ENCODE measurements at regions not wholly inside any gene's neighbourhood (a gene's known extent, or its start where the extent isn't known, plus 50 kb on each side); places are given as distances from the start of the nearest gene placed in this dataset.
A peak's percentile ranks its signal among the peaks of the same experiment; 100 is the strongest.

DNA sequence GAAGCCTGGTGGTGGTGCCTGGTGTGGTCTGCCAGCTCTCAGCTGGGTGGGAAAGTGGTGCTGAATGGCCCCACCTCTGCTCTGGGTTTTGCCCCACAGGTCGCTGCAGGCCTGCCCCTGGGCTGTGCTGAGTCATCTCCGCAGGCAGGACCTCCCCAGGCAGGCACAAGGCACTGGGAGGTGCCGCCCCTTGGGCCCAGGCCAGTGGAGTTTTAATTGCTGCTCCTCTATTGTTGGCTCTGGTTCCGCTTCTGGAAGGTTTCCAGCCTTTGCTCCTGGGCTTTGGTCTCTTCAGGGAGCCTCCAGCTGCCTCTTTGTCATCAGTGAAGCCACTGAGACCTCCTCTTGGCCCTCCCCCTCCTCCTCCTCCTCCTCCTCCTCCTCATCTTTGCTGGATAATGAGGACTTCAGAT, 180.3 kb upstream of the GRB10 start:
- DNase-seq: no peak

DNA sequence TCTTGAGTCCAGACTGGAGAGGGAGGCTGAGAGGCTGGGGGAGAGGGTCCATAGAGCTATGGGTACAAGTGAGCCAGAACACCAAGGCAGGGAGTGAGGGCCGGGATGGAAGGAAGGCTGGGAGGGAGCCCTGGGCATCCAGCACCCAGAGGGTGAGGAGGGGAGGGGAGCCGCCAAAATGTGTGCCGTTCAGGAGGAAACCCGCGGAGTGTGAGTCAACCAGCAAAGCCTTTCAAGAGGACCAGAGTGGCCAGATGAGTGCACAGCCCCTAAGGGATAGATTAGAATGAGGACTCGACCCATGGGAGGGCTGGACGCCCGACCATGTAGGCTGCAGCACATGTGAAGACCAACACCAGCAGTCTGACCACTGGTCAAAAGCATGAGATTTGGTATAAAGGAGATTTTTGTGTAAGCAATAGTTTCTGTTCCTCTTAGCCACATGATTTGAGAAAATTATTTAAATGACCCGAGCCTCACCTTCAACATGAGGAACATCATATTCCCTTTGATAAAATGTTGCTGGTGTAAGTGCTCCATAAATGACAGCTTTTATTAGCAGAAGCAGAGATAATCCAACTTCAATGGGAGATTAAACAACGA, 179.7 kb upstream of the GRB10 start:
- DNase-seq: no peak

DNA sequence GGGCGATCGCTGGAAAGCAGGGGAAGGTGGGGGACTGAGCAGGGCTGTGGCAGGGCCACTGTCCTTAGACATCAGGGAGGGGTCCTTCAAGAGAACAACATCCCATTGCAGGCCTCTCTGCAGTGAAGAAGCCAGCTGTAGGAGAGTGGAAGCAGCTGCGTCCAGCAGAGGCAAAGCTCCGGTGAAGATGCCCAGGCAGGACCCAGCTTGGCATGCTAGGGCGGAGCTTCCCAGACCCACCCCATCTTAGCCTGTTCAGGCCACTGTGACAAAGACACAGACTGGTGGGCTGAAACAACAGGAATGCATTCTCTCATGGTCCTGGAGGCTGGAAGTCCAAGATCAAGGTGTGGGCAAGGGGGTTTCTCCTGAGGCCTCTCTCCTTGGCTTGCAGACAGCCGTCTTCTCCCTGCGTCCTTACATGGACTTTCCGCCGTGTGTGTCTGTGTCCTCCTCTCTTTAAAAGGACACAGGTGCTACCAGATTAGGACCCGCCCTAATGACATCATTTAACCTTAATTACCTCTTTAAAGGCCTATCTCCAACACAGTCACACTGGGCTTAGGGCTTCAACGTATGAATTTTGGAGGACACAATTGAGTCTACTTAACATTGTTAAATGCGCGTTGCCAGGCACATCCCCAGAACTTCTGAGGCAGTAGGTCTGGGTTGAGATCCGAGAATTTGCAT, 178.1 kb upstream of the GRB10 start:
- DNase-seq: no peak

DNA sequence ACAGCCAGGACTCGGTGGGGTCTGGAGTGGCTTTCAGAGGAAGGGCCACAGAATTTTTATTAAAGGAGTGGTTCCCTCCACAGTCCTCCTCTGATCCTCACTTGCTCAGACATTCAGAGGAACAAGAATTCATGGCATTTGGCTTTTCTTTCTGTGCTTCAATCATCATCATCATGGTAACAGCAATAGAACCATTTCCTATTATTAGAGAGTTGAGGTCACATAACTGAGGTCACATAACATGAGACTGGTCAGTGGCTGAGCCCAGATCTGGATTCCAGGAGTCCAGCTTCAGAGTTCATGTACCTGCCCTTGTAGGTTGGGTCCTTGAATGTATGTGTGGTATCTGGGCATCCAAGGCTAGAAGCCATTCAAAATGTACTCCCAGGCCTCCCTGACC, 177.3 kb upstream of the GRB10 start:
- DNase-seq: no peak

DNA sequence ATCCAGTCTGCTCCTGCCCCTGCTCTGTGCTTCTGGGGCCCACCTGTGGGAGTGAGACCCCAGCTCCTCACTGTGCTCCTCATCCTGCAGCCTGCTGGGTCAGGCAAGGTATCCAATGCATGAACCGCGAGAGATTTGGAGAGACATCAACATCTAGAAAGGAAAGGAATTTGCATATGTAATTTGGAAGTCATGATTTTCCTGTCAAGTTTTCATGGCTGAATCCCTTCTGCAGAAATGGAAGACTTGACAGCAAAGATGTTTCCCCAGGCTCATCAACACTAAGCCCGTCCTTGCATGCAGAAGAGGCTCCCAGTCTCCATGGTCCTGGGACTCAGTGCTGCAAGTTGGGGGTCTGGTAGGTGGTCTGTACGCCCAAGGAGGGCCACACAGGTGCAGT, 176.9 kb upstream of the GRB10 start:
- no peak for DNase-seq

DNA sequence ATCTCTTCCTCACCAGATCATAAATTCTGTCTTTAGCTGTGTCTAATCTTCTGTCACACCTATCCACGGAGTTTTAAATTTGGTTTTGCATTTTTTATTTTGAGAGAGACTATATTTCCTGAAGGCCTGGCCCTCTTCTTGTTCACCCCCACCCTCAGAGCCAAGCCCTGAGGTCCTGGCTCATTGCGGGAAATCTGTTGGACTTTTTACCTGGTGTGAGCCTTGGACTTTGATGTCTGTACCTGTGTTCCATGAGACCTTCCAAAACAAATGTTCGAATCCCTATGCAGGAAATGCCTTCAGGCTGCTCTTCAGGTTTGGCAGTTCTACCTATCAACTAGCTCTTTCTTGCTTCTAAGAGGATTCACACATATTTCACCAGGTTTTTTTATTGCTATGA, 175.2 kb upstream of the GRB10 start:
- DNase-seq: no peak

DNA sequence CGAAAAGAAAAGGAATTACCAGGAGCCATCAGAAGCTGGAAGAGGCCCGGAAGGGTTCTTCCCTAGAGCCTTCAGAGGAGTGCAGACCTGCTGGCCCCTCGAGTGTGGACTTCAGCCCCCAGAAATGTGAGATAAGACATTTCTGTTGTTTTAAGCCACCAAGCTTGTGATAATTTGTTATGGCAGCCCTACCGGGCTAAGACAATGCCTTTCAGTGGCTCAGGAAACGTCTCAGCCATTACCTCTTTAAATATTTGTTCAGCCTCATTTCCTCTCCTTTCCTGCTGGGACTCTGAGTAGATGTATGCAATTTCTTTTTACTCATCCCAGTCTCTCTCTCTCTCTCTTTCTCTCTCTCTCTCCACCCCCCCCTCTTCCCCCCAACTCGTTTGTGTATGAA, 174.7 kb upstream of the GRB10 start:
- no peak for DNase-seq

DNA sequence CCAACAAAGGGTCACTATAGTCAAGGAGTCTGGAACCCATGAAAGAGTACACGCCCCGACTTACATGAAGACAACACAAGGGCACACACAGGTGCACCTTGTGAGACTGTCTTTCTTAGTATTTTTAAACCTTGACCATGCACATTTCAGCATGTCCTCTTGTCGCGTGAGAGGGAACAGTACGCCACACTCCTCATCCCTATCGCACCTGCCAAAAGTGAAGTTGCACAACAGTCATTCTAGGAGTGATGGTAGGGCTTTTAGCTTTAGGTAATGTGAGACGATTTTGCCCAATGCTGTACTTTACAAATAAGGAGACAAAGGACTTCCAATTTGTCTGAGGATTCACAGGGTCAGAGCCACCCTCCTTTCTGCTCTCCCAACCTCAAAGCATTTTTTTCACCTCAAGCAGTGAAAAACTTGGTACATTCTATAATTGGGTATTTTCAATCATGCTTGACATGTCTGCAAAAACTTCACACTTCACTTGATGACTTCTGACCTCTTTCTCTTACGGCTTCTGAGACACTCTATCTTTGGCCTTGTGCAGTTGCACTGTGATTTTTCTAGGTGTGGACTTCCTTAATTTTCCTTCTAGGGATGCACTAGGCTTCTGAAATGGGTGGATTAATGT, 173.9 kb upstream of the GRB10 start:
- DNase-seq: no peak

DNA sequence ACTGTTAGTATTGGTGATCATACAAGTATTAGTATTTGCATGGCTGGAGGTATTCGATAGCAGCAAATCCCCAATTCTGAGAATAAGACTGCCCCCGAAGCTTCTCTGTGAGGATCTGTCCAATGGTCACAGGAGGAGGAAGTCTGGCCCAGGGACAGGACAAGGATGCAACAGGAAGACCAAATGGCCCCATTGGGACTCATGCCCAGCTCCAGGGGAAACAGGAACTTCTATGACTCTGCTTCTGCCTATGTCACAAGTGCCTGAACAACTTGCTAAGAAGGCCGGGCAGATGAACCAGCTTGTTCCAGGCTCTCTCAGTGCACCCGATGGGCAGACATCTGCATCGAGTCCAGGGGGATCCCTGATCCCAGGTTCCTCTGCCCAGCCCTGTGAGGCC, 172.0 kb upstream of the GRB10 start:
- no peak for DNase-seq

DNA sequence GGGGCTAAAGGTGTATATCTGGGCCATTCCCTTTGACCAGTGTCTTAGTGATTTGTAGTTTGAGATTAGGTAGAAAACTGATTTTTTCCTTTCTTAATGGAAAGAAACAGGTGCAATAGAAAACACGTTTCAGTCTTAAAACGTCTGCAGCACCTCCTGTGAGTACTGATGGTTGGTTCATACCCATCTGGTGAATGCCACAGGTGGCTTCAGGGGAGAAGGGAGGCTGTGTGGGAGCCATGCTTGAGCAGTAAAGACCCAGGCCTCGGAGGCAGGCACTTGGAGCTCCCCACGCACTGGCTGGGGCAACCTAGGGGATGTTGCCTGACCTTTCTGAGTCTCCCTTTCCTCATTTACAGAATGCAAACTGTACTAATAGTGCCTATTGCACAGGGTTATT, 171.5 kb upstream of the GRB10 start:
- DNase-seq: no peak

DNA sequence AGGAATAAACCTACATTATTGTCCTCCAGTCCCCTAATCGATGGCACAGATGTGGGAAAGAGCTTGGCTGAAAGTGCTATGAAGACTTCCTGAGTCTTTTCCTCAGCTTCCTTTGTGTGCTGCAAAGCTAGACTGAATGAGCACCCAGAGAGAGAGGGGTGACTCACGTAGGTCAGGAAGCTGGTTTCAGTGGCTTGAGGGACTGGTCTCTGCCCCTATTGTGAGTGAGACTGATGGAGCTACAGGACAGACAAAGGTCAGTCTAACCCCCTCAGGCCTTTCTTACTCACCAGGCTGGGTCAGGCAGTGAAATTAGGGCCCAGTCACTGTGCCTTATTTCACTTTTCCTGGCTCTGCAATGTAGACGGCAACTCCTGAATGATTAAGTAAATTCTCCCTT, 171.1 kb upstream of the GRB10 start:
- no peak for DNase-seq

DNA sequence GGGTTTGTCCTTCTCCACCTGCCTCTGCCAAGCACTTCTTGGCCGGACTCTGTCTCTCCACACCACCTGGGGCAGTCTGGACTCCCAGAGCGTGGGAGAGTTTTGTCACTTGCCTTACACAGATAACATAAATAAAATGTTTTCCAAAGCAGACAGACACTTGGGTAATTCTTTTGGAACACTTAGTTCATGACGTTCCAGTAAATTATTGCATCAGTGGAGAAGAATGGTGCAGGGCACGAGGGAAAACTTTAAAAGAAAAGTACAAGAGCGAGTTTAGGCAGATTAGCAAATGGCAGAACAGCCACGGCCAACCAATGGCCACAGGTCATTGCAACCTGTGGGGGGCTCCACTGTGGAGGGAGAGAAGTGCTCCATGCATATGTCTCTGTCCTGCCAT, 170.6 kb upstream of the GRB10 start:
- DNase-seq: no peak

DNA sequence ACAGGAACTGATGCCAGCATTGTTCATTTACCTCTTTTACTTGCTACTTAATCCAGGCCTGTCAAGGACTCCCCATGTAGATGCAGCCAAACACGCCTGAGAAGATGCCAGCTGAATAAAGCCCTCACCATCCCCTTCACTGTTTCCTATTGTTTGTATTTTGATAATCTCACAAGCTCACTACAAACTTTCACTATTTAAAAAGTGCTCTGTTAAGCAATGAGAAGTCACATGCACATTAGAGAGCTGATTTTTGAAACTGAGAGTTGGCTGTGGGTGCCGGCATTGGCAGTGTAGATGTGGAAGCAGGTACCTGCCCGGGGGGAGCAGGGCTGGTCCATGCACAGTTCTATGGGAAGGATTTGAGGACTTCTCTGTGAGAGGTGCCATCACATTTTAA, 169.8 kb upstream of the GRB10 start:
- no peak for DNase-seq

DNA sequence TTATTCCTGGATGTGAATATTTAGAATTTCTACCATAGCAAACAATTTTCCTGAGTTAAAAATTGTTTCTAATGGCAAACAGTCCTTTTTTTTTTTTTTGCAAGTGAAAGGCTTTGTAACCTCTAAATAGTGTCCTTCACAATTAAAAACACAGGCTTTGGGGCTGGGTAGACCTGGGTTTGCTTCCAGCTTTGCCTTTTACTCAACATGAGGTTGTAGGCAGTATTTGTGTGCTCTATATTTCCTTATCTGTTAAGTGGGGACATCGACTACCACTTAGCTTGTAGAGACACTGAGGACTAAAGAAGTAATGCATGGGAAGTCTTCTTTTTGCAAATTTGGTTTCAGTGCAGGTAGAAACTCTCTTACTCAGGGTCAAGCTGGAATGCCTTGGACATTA, 169.4 kb upstream of the GRB10 start:
- DNase-seq: no peak

DNA sequence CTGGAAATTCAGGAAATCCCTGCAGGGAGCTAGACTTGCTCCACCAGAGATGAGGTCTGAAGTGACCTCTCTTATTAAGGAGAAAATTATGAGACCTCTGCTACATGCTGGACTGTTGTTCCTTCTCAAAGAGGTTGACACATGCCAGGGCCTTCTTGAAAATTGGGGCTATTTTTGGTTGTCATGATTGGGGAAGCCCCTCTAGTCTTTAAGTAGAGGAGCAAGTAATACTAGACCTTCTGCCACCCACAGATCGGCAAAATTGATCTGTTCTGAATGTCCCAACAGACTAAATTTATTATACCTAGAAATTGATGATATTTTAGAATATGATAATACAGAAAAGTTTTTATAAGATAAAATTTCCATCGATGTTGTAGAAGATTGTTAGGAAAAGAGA, 160.8 kb upstream of the GRB10 start:
- no peak for DNase-seq

DNA sequence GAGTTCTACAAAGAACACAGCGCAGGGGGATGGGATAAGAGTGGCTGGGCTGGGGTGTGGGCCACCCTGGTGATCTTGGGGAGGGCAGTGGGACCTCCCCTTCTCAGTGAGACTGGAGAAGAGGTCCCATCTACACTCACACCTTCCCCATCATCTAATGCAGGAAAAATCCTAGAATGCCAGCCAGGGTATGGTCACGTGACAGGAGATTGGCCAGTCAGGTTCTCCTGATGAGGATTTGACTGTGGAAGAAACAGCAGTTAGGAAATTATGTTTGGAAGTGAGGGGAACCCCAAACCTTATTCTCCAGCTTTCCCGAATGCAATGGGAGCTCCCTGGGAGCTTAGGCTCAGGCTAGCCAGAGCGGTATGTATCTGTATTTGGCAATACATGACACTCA, 158.8 kb upstream of the GRB10 start:
- DNase-seq: no peak

DNA sequence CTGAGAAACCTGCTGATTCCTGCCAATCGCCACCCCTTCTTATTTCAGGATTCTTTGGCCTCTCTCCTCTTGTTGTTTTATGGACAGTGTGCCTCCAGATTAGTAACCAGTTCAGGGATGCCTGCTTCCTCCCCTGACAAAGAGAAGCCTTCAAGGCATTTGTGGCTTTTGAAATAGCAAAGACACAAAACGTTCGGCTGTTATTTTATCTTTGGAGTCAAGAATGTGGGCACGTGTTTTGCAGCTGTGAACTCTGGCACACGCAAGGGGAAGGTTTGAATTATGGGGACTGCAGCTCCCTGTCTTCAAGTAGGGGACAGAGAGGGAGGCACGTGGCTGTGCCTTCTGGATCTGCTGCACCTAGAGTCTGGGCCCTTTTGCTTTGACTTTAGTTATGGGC, 157.9 kb upstream of the GRB10 start:
- no peak for DNase-seq

DNA sequence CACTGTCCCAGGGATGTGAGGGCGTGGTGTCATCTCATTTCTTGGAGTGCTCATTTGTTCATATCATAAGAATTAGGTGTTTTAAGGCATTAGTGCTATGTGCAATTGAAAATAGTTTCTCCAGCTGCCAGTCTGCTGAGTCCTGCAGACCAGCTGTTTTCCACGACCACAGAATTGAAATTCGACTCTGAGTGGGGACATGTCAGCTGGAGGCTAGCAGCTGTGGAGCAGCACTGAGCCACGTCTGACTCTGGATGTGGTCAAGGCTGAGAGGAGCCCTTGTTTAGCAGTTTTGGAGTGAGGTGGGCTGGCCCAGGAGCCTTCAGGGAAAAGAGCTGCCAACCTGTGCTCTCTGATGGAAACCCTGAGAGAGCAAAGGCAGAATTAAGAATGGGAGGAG, 156.3 kb upstream of the GRB10 start:
- no peak for DNase-seq

DNA sequence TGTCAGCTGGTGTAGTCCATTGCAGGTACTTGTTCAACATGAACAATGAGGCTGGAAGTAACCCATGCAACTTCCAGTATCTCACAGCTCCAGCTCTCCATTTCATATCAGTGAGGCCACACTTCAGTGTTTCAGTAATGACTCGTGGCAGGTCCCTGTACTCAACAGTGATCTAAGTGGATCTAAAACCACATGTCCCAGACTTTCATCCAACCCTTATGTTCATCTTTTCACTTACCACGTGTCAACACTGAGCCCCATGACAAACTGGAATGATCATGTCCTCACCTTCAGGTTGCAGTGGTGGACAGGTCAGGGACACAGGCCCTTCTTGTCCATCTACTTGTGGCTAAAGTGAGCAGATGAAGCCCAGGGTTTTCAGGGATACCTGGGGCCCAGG, 155.0 kb upstream of the GRB10 start:
- DNase-seq: no peak

DNA sequence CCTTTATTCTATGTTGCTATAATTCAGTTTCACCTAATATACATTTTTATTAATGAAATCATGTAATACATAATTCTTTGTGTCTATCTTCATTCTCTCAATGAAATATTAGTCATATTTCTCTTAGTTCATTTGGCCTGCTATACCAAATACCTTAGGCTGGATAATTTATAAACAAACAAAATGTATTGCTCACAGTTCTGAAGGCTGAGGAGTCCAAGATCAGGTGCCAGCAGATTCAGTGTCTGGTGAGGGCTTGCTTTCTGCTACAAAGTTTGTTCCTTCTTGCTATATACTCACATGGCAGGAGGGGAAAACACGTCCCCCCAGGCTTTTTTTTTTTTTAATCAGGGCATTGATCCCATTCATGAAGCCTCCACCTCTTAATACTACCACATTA, 143.4 kb upstream of the GRB10 start:
- no peak for DNase-seq

DNA sequence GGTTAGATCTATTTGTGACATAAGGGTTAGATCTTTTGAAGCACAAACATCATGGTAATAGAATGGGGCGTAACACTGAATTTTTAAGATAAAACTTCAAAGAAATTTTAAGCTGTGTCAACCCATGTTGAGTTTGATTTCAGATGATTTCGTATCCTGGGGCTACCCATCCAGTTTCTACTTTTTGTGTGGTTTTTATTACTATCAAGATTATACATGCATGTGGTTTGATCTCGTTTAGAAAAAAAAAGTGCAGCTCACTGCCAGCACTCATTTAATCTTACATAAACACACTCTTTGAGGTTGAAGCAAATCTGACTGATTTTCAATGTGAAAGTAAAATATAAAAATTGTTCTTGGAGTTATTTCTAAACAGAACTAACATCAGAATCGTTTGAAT, 140.8 kb upstream of the GRB10 start:
- DNase-seq: no peak

DNA sequence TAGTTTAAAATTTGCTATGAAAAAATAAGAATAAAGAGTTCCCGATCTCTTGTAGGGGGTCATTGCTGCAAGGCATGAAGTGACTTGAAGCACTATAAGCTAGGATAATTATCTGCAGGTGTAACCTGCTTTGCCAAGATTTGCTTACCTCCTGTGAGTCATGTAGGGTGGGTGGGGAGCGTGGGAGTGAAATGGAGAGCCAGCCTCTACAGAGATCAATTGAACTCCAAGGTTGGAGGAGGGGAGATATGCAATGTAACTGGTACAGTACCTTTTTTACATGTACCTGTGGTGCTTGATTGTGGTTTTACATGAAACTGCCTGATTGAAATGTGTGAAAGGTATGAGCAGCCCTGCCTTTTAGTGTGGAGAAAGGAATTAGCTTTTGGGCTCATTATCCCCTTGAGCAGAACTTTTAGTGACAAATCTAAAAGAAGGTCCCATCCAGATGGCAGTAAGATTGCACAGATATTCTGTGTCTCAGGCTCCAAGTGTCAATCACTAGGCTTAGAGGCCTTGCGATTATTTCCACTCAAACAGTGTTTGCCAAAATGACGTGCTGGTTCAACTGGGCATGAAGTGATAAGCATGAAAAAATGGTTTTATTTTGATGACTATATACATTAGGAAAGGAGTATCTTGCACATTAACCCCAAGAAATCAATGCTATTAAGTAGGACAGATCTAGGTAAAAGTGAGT, 138.6 kb upstream of the GRB10 start:
- DNase-seq: peak; percentile 4

DNA sequence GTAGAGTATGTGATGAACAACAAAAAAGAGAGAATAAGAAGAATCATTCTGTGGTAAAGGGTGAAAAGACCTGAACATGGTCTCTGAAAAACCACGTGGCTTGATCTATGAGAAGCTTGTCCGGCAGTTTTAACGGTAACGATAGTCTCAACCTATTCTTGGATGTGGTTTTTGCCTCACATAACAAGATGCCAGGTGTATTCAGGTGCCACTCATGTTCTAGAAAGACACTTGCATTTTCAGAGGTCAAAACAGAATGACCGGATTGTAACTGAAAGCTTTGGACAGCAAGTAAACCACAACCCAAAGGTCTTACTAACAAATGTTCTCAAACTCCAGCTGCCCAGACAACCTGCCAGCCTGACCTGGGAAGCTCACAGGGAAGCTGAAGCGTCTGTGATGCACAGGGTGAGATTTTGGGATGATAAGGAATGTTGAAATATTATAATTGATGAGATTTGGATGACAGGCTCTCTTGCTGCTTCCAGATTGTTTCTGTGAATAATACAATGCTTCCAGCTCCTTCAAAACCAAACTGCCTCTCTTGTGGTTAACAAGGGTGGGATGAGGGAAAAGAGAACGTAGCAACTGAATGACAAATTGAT, 137.4 kb upstream of the GRB10 start:
- no peak for DNase-seq

DNA sequence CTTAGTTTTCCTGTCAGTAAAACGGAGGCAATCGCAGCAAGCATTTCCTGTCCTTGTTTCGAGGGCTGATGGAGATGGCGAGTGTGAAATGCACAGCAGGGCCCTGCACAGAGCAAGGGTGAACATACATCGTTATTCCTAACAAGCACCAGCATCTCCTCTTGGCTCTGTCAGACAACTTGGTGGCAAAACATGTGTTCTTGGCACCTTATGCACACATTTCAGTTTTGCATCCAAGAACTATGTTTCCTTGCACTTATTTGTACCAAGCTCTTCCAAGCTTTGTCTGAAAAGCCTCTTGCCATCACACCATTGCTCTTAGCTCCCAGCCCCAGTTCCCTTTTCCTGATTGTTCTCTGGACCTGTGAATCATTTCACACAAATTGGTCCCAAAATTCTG, 132.9 kb upstream of the GRB10 start:
- DNase-seq: no peak

Data from activated naive CD4-positive, alpha-beta T cell treated with Interleukin-2 at 50 U/mL for 16 hours (primary cell).